ENCODE measurements at regions not wholly inside any gene's neighbourhood (a gene's known extent, or its start where the extent isn't known, plus 50 kb on each side); places are given as distances from the start of the nearest gene placed in this dataset.
"Not testable (repeated sequence)": the region's sequence is repeated elsewhere in the genome, so short reads cannot be mapped to it uniquely, and the experiment has no call there.

GRCh38 chr2:219857751-219858150 is 230.3 kb downstream of the SLC4A3 start:
- TF ChIP-seq CTCF (IDR thresholded peaks at IDR 0.05; ENCODE audit: control insufficient read depth, extremely low read depth, insufficient read depth): no peak
- H3K4me3 ChIP-seq (ENCODE audit: low read depth, low read length): no peak overlapping the region
- DNase-seq (ENCODE audit: low read depth): no peak

GRCh38 chr2:219861307-219861706 is 233.9 kb downstream of the SLC4A3 start:
- TF ChIP-seq CTCF (IDR thresholded peaks at IDR 0.05; ENCODE audit: control insufficient read depth, extremely low read depth, insufficient read depth): no peak
- H3K4me3 ChIP-seq (ENCODE audit: low read depth, low read length): no peak overlapping the region
- no peak for DNase-seq (ENCODE audit: low read depth)

- no peak for TF ChIP-seq CTCF (IDR thresholded peaks at IDR 0.05; ENCODE audit: control insufficient read depth, extremely low read depth, insufficient read depth)
- no peak for DNase-seq (ENCODE audit: low read depth)
- H3K4me3 ChIP-seq (ENCODE audit: low read depth, low read length): no peak overlapping the region
Observed at GRCh38 chr2:219864154-219864553, 236.7 kb downstream of the SLC4A3 start.

GRCh38 chr2:219868635-219869034 is 241.2 kb downstream of the SLC4A3 start:
- no peak for DNase-seq (ENCODE audit: low read depth)
- H3K4me3 ChIP-seq (ENCODE audit: low read depth, low read length): no peak overlapping the region
- TF ChIP-seq CTCF (IDR thresholded peaks at IDR 0.05; ENCODE audit: control insufficient read depth, extremely low read depth, insufficient read depth): no peak

- no peak for DNase-seq (ENCODE audit: low read depth)
- H3K4me3 ChIP-seq (ENCODE audit: low read depth, low read length): no peak overlapping the region
- no peak for TF ChIP-seq CTCF (IDR thresholded peaks at IDR 0.05; ENCODE audit: control insufficient read depth, extremely low read depth, insufficient read depth)
Observed at GRCh38 chr2:219870041-219870440, 242.6 kb downstream of the SLC4A3 start.

- DNase-seq (ENCODE audit: low read depth): no peak
- TF ChIP-seq CTCF (IDR thresholded peaks at IDR 0.05; ENCODE audit: control insufficient read depth, extremely low read depth, insufficient read depth): no peak
- no peak overlapping the region for H3K4me3 ChIP-seq (ENCODE audit: low read depth, low read length)
Observed at GRCh38 chr2:219871351-219871750, 243.9 kb downstream of the SLC4A3 start.

- H3K4me3 ChIP-seq (ENCODE audit: low read depth, low read length): no peak overlapping the region
- no peak for TF ChIP-seq CTCF (IDR thresholded peaks at IDR 0.05; ENCODE audit: control insufficient read depth, extremely low read depth, insufficient read depth)
Observed at GRCh38 chr2:219875036-219875435, 247.6 kb downstream of the SLC4A3 start.

GRCh38 chr2:219875986-219876385 is 248.6 kb downstream of the SLC4A3 start:
- not testable (repeated sequence) for H3K4me3 ChIP-seq (ENCODE audit: low read depth, low read length); DNase-seq (ENCODE audit: low read depth)

More at GRCh38 chr2:219875036-219875435, 247.6 kb downstream of the SLC4A3 start:
- no peak for DNase-seq (ENCODE audit: low read depth)

All from LNCaP clone FGC (cell line).